HG03060 (cell line): ENCODE measurements at regions not wholly inside any gene's neighbourhood (a gene's known extent, or its start where the extent isn't known, plus 50 kb on each side); places are given as distances from the start of the nearest gene placed in this dataset.
"Not testable (repeated sequence)": the region's sequence is repeated elsewhere in the genome, so short reads cannot be mapped to it uniquely, and the experiment has no call there.

Source experiments
- ATAC-seq: cut with Tn5 transposase; IDR thresholded peaks from one replicate; pipeline ENCODE4 v1.9.1; 2021; ENCODE audit warnings: low read depth, moderate number of reproducible peaks; ENCODE audit not compliant: unreplicated experiment

DNA sequence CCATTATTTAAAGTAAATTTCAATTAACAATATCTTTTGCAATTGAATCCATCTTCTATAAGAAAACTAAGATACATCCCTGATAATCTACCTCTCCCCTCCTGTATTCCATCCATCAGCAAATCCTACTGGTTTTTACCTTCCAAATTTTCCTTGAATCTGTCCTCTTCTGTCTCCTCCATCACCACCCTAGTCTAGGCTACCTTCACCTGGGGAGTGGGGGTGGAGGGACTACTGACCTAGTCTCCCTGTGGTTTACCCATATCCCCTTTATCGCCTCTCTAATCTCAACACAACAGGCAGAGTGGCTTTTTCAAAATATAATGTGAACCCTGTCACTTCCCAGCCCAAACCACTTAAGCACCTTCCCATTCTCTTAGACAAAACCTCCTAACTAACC lies 327.8 kb downstream of the FAM72C start:
- not testable (repeated sequence) for ATAC-seq

DNA sequence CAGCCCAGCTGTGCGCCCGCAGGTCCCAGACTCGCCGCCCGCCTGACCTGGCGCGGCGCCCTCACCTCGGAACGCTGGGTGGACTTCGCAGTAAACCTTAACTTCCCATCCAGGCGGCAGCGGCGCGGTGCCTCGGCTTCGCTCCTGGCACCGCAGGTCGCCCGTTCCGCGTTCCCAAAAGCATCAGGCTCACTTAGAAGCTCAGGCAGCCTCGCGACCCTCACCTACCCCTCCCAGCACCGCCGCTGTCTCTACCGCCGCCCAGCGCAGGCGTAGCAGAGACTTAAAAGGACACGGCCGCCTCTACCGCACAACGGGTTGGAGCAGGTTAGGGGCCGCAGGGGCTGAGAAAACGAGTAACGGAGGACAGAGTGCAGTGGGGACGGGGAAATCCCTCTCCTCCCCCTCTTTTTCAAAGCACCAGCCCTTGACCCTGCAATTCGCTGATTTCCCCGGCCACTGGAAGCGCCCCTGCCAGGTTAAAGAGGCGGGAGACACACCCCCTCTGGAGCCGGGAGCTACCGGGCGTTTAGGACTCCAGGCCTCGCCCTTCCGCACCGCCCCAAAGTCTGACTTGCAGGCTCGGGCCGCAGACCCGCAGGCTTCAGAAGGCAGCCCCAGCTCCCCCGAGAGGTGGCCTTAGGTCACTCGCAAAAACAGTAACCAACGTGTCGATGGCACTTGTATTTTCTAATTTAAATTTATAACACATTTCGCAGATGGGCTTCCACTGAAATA lies 328.5 kb downstream of the FAM72C start:
- no peak for ATAC-seq

DNA sequence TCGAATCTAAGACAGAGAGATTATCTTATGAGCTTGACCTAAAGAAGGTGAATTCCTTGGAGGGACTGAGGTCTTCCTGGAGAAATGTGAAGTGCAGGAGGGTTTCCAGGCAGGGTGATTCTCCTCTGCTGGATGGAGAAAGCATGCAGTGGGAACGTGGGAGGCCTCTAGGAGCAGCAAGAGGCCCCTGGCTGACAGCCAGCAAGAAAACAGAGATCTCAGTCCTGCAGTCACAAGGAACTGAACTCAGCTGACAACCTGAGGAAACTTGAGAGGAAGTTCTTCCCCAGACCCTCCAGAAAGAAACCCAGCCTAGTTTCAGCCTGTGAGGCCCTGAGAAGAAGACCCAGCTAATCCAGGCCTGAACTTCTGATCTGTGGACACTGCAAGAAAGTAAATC lies 345.9 kb downstream of the FAM72C start:
- no peak for ATAC-seq

DNA sequence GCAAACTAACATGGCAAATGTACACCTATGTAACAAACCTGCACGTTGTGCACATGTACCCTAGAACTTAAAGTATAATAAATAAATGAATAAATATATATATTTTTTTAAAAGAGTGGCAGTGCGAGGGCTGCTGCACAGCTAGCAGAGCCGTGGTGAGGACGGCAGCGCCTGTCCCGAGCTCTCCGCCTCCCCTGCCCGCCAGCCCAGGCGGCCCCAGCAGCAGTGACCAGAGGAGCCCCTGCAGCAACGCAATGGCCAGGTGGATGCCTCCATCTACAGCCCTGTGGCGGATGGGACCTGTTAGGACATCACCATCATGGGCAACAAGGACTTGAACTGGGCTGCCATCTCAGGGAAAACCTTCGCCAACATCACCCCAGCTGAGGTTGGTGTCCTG lies 351.9 kb downstream of the FAM72C start:
- no peak for ATAC-seq

DNA sequence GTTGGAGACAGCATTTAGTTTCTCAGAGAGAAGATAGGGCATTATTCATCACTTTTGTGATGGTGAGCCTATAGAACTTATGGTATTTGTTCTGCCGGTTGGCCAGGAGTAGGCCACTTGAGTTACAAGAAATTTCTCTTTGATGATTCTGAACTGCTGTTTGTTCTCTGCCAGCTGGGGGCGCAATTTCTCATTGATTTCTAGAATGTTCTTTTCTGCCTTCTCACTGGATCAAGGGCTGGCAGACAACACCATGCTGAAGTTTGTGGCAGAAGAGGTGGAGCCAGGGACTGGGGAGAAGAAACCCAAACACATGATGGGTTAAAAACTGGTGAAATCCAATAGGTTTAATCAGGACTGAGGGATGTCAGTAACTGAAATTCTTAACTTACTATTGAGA lies 360.6 kb downstream of the FAM72C start:
- no peak for ATAC-seq

DNA sequence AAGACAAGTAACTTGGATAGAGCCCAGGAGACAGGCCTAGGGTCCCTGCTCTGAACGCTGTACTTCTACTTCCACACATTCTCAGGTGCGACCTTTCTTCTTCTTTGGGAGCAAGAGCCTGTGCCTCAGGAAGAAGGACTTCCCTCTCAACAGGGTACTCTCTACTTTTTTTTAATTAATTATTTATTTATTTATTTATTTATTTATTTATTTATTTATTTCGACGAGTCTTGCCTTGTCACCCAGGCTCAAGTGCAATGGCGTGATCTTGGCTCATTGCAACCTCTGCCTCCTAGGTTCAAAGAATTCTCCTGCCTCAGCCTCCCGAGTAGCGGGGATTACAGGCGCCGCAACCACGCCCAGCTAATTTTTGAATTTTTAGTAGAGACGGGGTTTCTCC lies 361.6 kb downstream of the FAM72C start:
- no peak for ATAC-seq

DNA sequence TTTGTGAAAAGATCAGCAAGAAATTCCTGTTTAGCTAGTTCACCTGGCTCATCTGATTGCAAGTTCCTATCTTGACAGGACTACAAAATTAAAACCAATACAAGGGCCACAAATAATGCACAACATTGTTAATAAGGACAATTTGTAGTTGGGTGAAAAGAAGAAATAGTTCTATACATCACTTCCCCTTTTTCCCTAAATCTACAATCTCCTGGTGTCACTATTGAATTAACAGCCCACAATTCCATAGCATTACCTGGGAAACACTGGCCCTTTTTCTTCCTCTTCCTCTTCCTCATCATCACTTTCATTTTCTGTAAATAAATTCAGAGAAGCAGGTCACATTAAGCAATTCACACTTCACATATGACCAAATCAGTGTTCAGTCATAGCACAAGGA lies 366.9 kb downstream of the FAM72C start:
- ATAC-seq: no peak

DNA sequence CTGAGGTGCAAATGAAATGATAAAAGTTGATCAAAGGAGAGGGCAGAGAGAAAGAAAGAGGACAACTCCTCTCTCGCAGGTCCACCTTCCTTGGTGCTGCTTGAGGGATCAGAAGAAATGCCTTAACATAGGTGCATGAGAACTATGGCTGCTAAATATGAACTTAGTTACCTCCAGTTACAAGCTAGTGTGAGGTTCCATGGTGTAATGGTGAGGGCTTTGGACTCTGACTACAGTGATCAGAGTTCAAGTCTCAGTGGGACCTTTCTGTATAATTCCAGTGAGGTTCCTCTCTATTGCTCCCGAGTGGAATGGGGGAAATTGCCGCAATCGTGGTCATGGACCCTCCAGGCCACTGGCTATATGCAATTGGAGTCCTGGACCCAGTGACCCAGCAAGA lies 387.3 kb downstream of the FAM72C start:
- ATAC-seq: no peak

DNA sequence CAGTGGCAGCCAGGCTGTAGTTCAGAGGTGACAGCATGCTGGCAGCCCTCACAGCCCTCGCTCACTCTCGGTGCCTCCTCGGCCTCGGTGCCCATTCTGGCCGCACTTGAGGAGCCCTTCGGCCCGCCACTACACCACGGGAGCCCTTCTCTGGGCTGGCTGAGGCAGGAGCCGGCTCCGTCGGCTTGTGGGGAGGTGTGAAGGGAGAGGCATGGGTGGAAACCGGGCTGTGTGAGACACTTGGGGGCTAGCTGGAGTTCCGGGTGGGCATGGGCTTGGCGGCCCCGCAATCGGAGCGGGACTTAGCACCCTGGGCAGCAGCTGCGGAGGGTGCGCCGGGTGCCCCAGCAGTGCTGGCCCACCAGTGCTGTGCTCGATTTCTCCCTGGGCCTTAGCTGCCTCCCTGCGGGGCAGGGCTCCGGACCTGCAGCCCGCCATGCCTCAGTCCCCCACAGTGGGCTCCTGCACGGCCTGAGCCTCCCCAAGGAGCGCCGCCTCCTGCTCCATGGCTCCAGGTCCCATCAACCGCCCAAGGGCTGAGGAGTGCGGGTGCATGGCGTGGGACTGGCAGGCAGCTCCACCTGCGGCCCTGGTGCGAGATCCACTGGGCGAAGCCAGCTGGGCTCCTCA lies 396.8 kb downstream of the FAM72C start:
- no peak for ATAC-seq

DNA sequence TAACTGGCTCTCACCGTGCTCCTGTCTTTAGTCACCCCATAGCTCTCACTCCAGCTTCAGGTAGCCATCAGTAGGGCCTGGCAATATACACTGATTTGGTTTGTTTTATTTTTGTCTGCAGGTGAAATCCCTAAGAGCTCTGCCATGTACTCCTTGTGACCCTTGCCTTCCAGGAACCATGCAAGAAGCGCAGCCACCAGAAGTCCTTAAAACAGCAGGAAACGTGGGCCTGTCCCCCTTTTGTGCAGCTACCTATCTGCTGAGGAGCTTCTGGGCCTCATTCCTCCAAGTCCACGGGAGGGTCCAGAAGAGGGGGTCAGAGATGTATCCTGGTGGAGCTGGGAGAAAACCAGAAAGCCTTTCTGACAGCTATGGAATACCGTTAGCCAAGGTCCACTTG lies 399.1 kb downstream of the FAM72C start:
- not testable (repeated sequence) for ATAC-seq

DNA sequence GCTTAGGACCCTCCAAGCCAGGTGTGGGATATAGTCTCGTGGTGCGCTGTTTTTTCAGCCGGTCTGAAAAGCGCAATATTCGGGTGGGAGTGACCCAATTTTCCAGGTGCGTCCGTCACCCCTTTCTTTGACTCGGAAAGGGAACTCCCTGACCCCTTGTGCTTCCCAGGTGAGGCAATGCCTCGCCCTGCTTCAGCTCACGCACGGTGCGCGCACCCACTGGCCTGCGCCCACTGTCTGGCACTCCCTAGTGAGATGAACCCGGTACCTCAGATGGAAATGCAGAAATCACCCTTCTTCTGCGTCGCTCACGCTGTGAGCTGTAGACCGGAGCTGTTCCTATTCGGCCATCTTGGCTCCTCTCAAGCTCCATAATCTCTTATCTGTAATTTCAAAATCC lies 408.0 kb downstream of the FAM72C start:
- not testable (repeated sequence) for ATAC-seq

DNA sequence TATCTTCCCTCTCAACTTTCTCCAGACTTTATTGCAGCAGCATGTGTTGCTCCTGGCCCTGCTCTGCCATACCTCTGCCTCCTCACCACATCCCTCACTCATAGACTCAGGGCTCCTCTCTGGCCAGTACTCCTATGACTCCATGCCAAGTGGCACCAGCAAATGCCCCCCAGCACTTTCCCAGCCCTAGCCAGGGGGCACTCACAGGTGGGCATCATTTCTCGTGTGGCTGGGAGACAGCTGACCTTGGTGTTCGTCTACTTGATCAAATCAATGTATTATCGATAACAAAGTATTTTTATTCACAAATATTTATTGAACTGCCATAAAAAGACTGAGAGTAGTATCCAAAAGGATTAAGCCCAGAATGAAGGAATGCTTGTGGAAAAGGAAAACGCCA lies 418.2 kb downstream of the FAM72C start:
- ATAC-seq: no peak

DNA sequence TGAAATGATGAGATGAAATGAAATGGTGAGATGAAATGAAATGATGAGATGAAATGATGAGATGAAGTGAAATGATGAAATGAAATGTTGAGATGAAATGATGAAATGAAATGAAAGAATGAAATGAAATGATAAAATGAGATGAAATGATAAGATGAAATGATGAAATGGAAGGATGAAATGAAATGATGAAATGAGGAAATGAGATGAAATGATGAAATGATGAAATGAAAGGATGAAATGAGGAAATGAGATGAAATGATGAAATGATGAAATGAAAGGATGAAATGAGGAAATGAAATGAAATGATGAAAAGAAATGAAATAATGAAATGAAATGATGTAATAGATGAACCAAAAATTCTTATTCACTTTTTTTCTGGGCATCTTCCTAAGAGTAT lies 467.1 kb downstream of the FAM72C start:
- not testable (repeated sequence) for ATAC-seq

DNA sequence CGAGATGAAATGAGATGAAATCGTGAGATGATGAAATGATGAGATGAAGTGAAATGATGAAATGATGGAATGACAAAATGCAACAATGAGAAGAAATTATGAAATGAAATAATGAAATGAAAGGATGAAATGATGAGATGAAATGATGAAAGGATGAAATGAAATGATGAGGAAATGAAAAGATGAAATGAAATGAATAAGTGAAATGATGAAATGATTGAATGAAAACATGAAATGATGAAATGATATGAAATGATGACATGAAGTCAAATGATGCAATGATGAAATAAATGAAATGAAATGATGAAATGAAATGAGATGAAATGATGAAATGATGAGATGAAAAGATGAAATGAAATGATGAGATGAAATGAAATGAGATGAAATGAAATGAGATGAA lies 467.7 kb downstream of the FAM72C start:
- ATAC-seq: not testable (repeated sequence)

DNA sequence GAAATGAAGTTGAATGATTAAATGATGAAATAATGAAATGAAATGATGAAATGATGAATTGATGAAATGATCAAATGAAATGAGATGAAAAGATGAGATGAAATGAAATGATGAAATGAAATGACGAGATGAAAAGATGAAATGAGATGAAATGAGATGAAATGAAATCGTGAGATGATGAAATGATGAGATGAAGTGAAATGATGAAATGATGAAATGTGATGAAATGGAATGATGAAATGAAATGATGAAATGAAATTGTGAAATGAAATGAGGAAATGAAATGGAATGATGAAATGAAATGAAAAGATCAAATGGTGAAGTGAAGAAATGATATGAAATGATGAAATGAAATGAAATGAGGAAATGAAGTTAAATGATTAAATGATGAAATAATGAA lies 468.7 kb downstream of the FAM72C start:
- not testable (repeated sequence) for ATAC-seq

DNA sequence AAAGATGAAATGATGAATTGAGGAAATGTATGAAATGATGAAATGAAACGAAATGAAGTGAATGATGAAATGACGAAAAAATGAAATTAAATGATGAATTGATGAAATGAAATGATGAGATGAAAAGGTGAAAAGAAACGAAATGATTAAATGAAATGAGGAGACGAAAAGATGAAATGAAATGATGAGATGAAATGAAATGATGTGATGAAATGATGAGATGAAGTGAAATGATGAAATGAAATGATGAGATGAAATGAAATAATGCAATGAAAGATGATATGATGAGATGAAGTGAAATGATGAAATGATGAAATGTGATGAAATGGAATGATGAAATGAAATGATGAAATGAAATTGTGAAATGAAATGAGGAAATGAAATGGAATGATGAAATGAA lies 469.7 kb downstream of the FAM72C start:
- not testable (repeated sequence) for ATAC-seq

DNA sequence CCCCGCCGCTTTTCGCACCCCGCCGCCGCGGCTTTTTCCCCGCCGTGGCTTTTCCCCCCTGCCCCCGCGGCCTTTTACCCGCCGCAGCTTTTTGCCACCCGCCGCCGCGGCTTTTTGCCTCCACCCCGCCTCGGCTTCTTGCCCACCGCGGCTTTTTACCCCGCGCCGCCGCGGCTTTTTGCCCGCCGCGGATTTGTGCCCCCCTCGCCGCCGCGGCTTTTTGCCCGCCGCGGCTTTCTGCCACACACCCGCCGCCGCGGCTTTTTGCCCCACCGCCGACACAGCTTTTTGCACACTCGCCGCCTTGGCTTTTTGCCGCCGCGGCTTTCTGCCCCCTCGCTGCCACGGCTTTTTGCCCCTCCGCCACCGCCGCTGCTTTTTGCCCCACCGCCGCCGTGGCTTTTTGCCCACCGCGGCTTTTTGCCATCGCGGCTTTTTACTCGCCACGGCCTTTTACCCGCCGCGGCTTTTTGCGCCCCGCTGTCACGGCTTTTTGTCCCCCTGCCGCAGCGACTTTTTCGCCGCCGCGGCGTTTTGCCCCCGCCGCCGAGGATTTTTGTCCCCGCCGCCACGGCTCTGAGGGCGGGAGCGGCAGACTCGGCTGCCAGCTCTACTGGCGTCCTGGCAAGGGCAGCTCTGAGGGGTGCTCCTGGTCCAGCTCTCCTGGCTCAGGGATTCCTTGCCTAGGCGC lies 473.6 kb downstream of the FAM72C start:
- not testable (repeated sequence) for ATAC-seq

DNA sequence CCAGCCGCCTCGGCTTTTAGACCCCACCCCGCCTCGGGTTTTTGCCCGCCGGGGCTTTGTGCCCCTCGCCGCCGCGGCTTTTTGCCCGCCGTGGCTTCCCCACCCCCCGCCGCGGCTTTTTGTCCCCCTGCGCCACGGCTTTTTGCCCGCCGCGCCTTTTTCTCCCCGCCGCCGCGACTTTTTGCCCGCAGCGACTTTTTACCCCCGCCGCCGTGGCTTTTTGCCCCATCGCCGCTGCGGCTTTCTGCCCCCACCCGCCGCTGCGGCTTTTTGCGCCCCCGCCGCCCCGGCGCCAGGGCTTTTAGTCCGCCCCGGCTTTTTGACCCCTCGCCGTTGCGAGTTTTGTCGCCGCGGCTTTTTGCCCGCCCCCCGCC lies 474.4 kb downstream of the FAM72C start:
- no peak for ATAC-seq

DNA sequence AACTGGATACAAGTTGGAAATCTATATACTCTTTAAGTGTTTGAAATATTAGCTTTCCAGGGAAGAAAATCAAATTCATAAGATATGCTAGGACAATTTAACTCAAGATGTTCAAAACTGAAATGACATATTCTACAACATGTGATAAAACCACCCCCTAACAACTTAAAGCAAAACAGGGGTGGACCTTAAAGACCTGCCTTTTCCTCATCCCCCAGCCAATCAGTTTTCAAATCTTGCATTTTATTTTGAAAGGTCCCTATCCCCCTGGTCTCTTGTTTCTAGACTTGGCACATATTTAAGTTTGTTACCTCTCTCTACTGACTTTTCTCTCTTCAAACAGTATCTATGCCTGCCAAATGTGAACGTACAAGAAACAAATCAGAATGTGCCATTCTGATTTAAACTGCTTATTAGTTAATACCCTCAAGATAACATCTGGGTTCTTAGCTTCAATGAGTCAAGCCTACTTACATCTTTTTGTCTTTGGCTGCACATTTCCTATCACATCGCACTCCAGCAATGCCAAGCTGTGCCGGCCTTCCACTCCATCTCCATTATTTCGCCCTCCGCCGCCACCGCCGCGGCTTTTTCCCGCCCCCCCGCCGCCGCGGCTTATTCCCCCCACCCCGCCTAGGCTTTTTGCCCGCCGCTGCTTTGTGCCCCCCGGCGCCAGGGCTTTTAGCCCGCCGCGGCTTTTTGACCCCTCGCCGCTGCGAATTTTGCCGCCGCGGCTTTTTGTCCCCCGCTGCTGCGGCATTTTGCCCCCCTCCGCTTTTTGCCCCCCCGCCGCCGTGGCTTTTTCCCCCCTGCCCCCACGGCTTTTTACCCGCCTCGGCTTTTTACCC lies 475.0 kb downstream of the FAM72C start:
- ATAC-seq: not testable (repeated sequence)
